ENCODE measurements at regions not wholly inside any gene's neighbourhood (a gene's known extent, or its start where the extent isn't known, plus 50 kb on each side); places are given as distances from the start of the nearest gene placed in this dataset.
"Not testable (repeated sequence)": the region's sequence is repeated elsewhere in the genome, so short reads cannot be mapped to it uniquely, and the experiment has no call there.

- no peaks in the 10 kb centered on the region for H3K4me1 Mint-ChIP-seq (ENCODE audit: low read depth)
- intact Hi-C loops (cut with micrococcal nuclease), result no loop called here
- no peak overlapping the region for H3K4me3 Mint-ChIP-seq (ENCODE audit: low read depth)
- no peaks in the 10 kb centered on the region for H3K36me3 Mint-ChIP-seq (ENCODE audit: low read depth)
- no peaks in the 10 kb centered on the region for H3K9me3 Mint-ChIP-seq
- no peak for DNase-seq (ENCODE audit: low spot score)
- no peak overlapping the region for H3K27ac Mint-ChIP-seq
- peaks cover 10% of the 10 kb centered on the region for H3K27me3 Mint-ChIP-seq (ENCODE audit: low read depth)
Measured at GRCh38 chr9:95585824-95586223, 69.1 kb upstream of the PTCH1 start.

GRCh38 chr9:95584176-95584575 lies 67.4 kb upstream of the PTCH1 start:
- Mint-ChIP-seq H3K27me3 (ENCODE audit: low read depth) (no peaks in the 10 kb centered on the region), H3K36me3 (ENCODE audit: low read depth) (no peaks in the 10 kb centered on the region), H3K27ac (no peak overlapping the region), H3K4me3 (ENCODE audit: low read depth) (no peak overlapping the region), H3K4me1 (ENCODE audit: low read depth) (no peaks in the 10 kb centered on the region), H3K9me3 (no peaks in the 10 kb centered on the region)
- intact Hi-C loops (cut with micrococcal nuclease), result no loop called here
- no peak for DNase-seq (ENCODE audit: low spot score)

- Mint-ChIP-seq H3K9me3 (no peaks in the 10 kb centered on the region), H3K27ac (no peak overlapping the region), H3K4me3 (ENCODE audit: low read depth) (no peak overlapping the region), H3K36me3 (ENCODE audit: low read depth) (no peaks in the 10 kb centered on the region), H3K4me1 (ENCODE audit: low read depth) (no peaks in the 10 kb centered on the region), H3K27me3 (ENCODE audit: low read depth) (no peaks in the 10 kb centered on the region)
- DNase-seq (ENCODE audit: low spot score), result no peak
- intact Hi-C loops (cut with micrococcal nuclease), result no loop called here
Measured at GRCh38 chr9:95581900-95582299, 65.1 kb upstream of the PTCH1 start.

GRCh38 chr9:95580812-95581761 lies 64.3 kb upstream of the PTCH1 start:
- H3K27ac Mint-ChIP-seq, result no peak overlapping the region
- H3K36me3 Mint-ChIP-seq (ENCODE audit: low read depth), result no peaks in the 10 kb centered on the region
- H3K4me1 Mint-ChIP-seq (ENCODE audit: low read depth), result no peaks in the 10 kb centered on the region
- H3K27me3 Mint-ChIP-seq (ENCODE audit: low read depth), result no peaks in the 10 kb centered on the region
- no peak for DNase-seq (ENCODE audit: low spot score)
- intact Hi-C loops (cut with micrococcal nuclease), result no loop called here
- H3K4me3 Mint-ChIP-seq (ENCODE audit: low read depth), result no peak overlapping the region
- H3K9me3 Mint-ChIP-seq, result no peaks in the 10 kb centered on the region

- Mint-ChIP-seq H3K4me1 (ENCODE audit: low read depth) (peaks cover 7% of the 10 kb centered on the region), H3K36me3 (ENCODE audit: low read depth) (no peaks in the 10 kb centered on the region), H3K27ac (no peak overlapping the region), H3K4me3 (ENCODE audit: low read depth) (no peak overlapping the region), H3K27me3 (ENCODE audit: low read depth) (peaks cover 12% of the 10 kb centered on the region), H3K9me3 (no peaks in the 10 kb centered on the region)
- intact Hi-C loops (cut with micrococcal nuclease), result no loop called here
- no peak for DNase-seq (ENCODE audit: low spot score)
Measured at GRCh38 chr9:95574866-95575553, 58.2 kb upstream of the PTCH1 start.

- no peak for DNase-seq (ENCODE audit: low spot score)
- H3K36me3 Mint-ChIP-seq (ENCODE audit: low read depth), result no peaks in the 10 kb centered on the region
- no peak overlapping the region for H3K4me3 Mint-ChIP-seq (ENCODE audit: low read depth)
- no peaks in the 10 kb centered on the region for H3K9me3 Mint-ChIP-seq
- H3K4me1 Mint-ChIP-seq (ENCODE audit: low read depth), result peaks cover 8% of the 10 kb centered on the region
- intact Hi-C loops (cut with micrococcal nuclease), result no loop called here
- peaks cover 12% of the 10 kb centered on the region for H3K27me3 Mint-ChIP-seq (ENCODE audit: low read depth)
- H3K27ac Mint-ChIP-seq, result no peak overlapping the region
Measured at GRCh38 chr9:95574176-95574575, 57.4 kb upstream of the PTCH1 start.

- no peaks in the 10 kb centered on the region for H3K36me3 Mint-ChIP-seq (ENCODE audit: low read depth)
- H3K27ac Mint-ChIP-seq, result no peak overlapping the region
- H3K4me3 Mint-ChIP-seq (ENCODE audit: low read depth), result no peak overlapping the region
- H3K4me1 Mint-ChIP-seq (ENCODE audit: low read depth), result peaks cover 8% of the 10 kb centered on the region
- DNase-seq (ENCODE audit: low spot score), result no peak
- no peaks in the 10 kb centered on the region for H3K9me3 Mint-ChIP-seq
- intact Hi-C loops (cut with micrococcal nuclease), result no loop called here
- peaks cover 12% of the 10 kb centered on the region for H3K27me3 Mint-ChIP-seq (ENCODE audit: low read depth)
Measured at GRCh38 chr9:95573463-95573862, 56.7 kb upstream of the PTCH1 start.

GRCh38 chr9:95572381-95573151 lies 55.8 kb upstream of the PTCH1 start:
- no peaks in the 10 kb centered on the region for H3K36me3 Mint-ChIP-seq (ENCODE audit: low read depth)
- H3K27me3 Mint-ChIP-seq (ENCODE audit: low read depth), result peaks cover 12% of the 10 kb centered on the region
- H3K4me1 Mint-ChIP-seq (ENCODE audit: low read depth), result peaks cover 8% of the 10 kb centered on the region
- intact Hi-C loops (cut with micrococcal nuclease), result no loop called here
- H3K9me3 Mint-ChIP-seq, result no peaks in the 10 kb centered on the region
- H3K4me3 Mint-ChIP-seq (ENCODE audit: low read depth), result no peak overlapping the region
- no peak overlapping the region for H3K27ac Mint-ChIP-seq
- no peak for DNase-seq (ENCODE audit: low spot score)

- DNase-seq (ENCODE audit: low spot score), result no peak
- Mint-ChIP-seq H3K4me3 (ENCODE audit: low read depth) (no peak overlapping the region), H3K4me1 (ENCODE audit: low read depth) (peaks cover 8% of the 10 kb centered on the region), H3K36me3 (ENCODE audit: low read depth) (no peaks in the 10 kb centered on the region), H3K9me3 (no peaks in the 10 kb centered on the region), H3K27ac (no peak overlapping the region), H3K27me3 (ENCODE audit: low read depth) (peaks cover 12% of the 10 kb centered on the region)
- intact Hi-C loops (cut with micrococcal nuclease), result no loop called here
Measured at GRCh38 chr9:95570646-95571045, 53.9 kb upstream of the PTCH1 start.

- H3K4me1 Mint-ChIP-seq (ENCODE audit: low read depth), result peaks cover 8% of the 10 kb centered on the region
- DNase-seq (ENCODE audit: low spot score), result no peak
- no peak overlapping the region for H3K4me3 Mint-ChIP-seq (ENCODE audit: low read depth)
Measured at GRCh38 chr9:95570150-95570549, 53.4 kb upstream of the PTCH1 start.

GRCh38 chr9:95568735-95569134 lies 52.0 kb upstream of the PTCH1 start:
- H3K27me3 Mint-ChIP-seq (ENCODE audit: low read depth), result peaks cover 12% of the 10 kb centered on the region
- H3K4me1 Mint-ChIP-seq (ENCODE audit: low read depth); intact Hi-C loops (cut with micrococcal nuclease); DNase-seq (ENCODE audit: low spot score); H3K4me3 Mint-ChIP-seq (ENCODE audit: low read depth); H3K36me3 Mint-ChIP-seq (ENCODE audit: low read depth); H3K9me3 Mint-ChIP-seq; H3K27ac Mint-ChIP-seq: not testable (repeated sequence)

More at GRCh38 chr9:95570150-95570549, 53.4 kb upstream of the PTCH1 start:
- no peak overlapping the region for H3K27ac Mint-ChIP-seq
- no peaks in the 10 kb centered on the region for H3K36me3 Mint-ChIP-seq (ENCODE audit: low read depth)
- intact Hi-C loops (cut with micrococcal nuclease), result no loop called here
- peaks cover 12% of the 10 kb centered on the region for H3K27me3 Mint-ChIP-seq (ENCODE audit: low read depth)
- H3K9me3 Mint-ChIP-seq, result no peaks in the 10 kb centered on the region
